ENCODE measurements at regions not wholly inside any gene's neighbourhood (a gene's known extent, or its start where the extent isn't known, plus 50 kb on each side); places are given as distances from the start of the nearest gene placed in this dataset.

DNA sequence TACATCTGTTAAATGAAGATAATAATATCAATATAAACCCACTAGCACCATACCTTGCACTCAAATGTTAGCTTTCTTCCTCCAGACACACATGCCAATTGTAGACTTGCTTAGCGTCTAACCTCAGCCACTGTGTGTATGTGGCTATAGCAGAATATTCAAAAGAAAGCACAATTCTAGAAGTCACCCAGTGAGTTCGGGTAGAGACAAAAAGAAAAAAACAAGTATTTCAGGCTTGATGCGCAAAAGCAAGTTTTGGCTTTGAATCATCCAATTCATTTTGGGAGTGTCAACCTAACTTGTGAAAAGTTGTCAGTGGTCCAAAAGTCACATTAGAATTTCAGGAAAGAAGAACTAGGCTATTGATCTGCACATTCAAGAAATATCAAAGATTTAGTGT is 167.4 kb downstream of the PRELID2 start:
- TF ChIP-seq, protein P1, sequence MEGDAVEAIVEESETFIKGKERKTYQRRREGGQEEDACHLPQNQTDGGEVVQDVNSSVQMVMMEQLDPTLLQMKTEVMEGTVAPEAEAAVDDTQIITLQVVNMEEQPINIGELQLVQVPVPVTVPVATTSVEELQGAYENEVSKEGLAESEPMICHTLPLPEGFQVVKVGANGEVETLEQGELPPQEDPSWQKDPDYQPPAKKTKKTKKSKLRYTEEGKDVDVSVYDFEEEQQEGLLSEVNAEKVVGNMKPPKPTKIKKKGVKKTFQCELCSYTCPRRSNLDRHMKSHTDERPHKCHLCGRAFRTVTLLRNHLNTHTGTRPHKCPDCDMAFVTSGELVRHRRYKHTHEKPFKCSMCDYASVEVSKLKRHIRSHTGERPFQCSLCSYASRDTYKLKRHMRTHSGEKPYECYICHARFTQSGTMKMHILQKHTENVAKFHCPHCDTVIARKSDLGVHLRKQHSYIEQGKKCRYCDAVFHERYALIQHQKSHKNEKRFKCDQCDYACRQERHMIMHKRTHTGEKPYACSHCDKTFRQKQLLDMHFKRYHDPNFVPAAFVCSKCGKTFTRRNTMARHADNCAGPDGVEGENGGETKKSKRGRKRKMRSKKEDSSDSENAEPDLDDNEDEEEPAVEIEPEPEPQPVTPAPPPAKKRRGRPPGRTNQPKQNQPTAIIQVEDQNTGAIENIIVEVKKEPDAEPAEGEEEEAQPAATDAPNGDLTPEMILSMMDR (IDR thresholded peaks at IDR 0.05): no peak
- no peak for TF ChIP-seq POLR2AphosphoS5 (IDR thresholded peaks at IDR 0.05; ENCODE audit: insufficient read depth in 1 of 2, low read depth in 1 of 2)

Data from vagina (tissue), 2 donors.